Colonic mucosa (tissue), 4 donors: ENCODE measurements at regions not wholly inside any gene's neighbourhood (a gene's known extent, or its start where the extent isn't known, plus 50 kb on each side); places are given as distances from the start of the nearest gene placed in this dataset.

Experiments used
- DNase-seq: peaks from one replicate; pipeline ENCODE4 v3.0.0-alpha.2; 2020
- H3K27ac ChIP-seq: fragments of 200-600 bp; one replicate; pipeline ENCODE4 v1.8.0; 2021
- H3K27me3 ChIP-seq: fragments of 200-600 bp; one replicate; pipeline ENCODE4 v1.8.0; 2021
- H3K36me3 ChIP-seq: fragments of 200-600 bp; one replicate; pipeline ENCODE4 v1.8.0; 2021
- H3K4me1 ChIP-seq: fragments of 200-600 bp; one replicate; pipeline ENCODE4 v1.8.0; 2021; ENCODE audit warnings: mild to moderate bottlenecking
- H3K4me3 ChIP-seq: fragments of 200-600 bp; one replicate; pipeline ENCODE4 v1.8.0; 2021
- H3K9ac ChIP-seq, 2 donors: one replicate each; pipeline ENCODE4 v1.7.0; 2013; ENCODE audit warnings: control low read depth in 2 of 2, low read depth in 2 of 2, low read length in 2 of 2
- H3K9me3 ChIP-seq: fragments of 200-600 bp; one replicate; pipeline ENCODE4 v1.8.0; 2021
- CTCF ChIP-seq: fragments of 200-600 bp; IDR thresholded peaks from one replicate; pipeline ENCODE4 v1.8.0; 2022; ENCODE audit warnings: antibody characterized with exemption, mild to moderate bottlenecking
- intact Hi-C: fragments of 100-400 bp; cut with DNase I; formaldehyde crosslinking; loops from one replicate; pipeline ENCODE4 v1.14.1; 2022
- donor health status: healthy.
- donor health status: DM: no; HTN: no; CAD: no.
- donor health status: DM: no; HTN: no; CAD: no.

GRCh38 chrX:15918003-15918402 lies 63.4 kb upstream of the AP1S2 start:
- H3K9me3 ChIP-seq, result no peaks in the 10 kb centered on the region
- H3K27me3 ChIP-seq, result no peaks in the 10 kb centered on the region
- H3K4me3 ChIP-seq, result no peak overlapping the region
- H3K4me1 ChIP-seq, result no peaks in the 10 kb centered on the region
- DNase-seq, result no peak
- no peak for TF ChIP-seq CTCF
- no peak overlapping the region for H3K9ac ChIP-seq
- intact Hi-C loops, result no loop called here
- H3K36me3 ChIP-seq, result no peaks in the 10 kb centered on the region
- H3K27ac ChIP-seq, result no peak overlapping the region

- intact Hi-C loops, result no loop called here
- no peaks in the 10 kb centered on the region for H3K9me3 ChIP-seq
- no peak for DNase-seq
- no peaks in the 10 kb centered on the region for H3K27me3 ChIP-seq
- H3K27ac ChIP-seq, result no peak overlapping the region
- no peaks in the 10 kb centered on the region for H3K4me1 ChIP-seq
- no peaks in the 10 kb centered on the region for H3K36me3 ChIP-seq
- no peak for TF ChIP-seq CTCF
- H3K9ac ChIP-seq, result no peak overlapping the region
- no peak overlapping the region for H3K4me3 ChIP-seq
Measured at GRCh38 chrX:15916704-15917084, 62.1 kb upstream of the AP1S2 start.

- DNase-seq, result no peak
- no peak overlapping the region for H3K4me3 ChIP-seq
- no peak overlapping the region for H3K27ac ChIP-seq
- intact Hi-C loops, result no loop called here
- H3K9me3 ChIP-seq, result no peaks in the 10 kb centered on the region
- no peaks in the 10 kb centered on the region for H3K36me3 ChIP-seq
- no peaks in the 10 kb centered on the region for H3K27me3 ChIP-seq
- no peak for TF ChIP-seq CTCF
- H3K9ac ChIP-seq, result no peak overlapping the region
- H3K4me1 ChIP-seq, result no peaks in the 10 kb centered on the region
Measured at GRCh38 chrX:15915959-15916703, 61.5 kb upstream of the AP1S2 start.

GRCh38 chrX:15914486-15914885 lies 59.9 kb upstream of the AP1S2 start:
- Histone ChIP-seq H3K36me3 (no peaks in the 10 kb centered on the region), H3K27ac (no peak overlapping the region), H3K4me3 (no peak overlapping the region), H3K9me3 (no peaks in the 10 kb centered on the region), H3K9ac (no peak overlapping the region), H3K27me3 (no peaks in the 10 kb centered on the region), H3K4me1 (no peaks in the 10 kb centered on the region)
- no peak for DNase-seq
- intact Hi-C loops, result no loop called here
- no peak for TF ChIP-seq CTCF

GRCh38 chrX:15913146-15913545 lies 58.5 kb upstream of the AP1S2 start:
- H3K36me3 ChIP-seq, result no peaks in the 10 kb centered on the region
- H3K27me3 ChIP-seq, result no peaks in the 10 kb centered on the region
- H3K27ac ChIP-seq, result no peak overlapping the region
- no peak overlapping the region for H3K9ac ChIP-seq
- H3K4me1 ChIP-seq, result no peaks in the 10 kb centered on the region
- no peak overlapping the region for H3K4me3 ChIP-seq
- no peak for TF ChIP-seq CTCF
- no peak for DNase-seq
- intact Hi-C loops, result no loop called here
- no peaks in the 10 kb centered on the region for H3K9me3 ChIP-seq
